Erythroblast (primary cell): ENCODE measurements at regions not wholly inside any gene's neighbourhood (a gene's known extent, or its start where the extent isn't known, plus 50 kb on each side); places are given as distances from the start of the nearest gene placed in this dataset.

Source experiments
- DNase-seq, 2 experiments: peaks; one replicate each; lab custom pipeline; 2025; lab: John Stamatoyannopoulos, UW
- GATA1 ChIP-seq: IDR thresholded peaks from 2 replicates; pipeline ENCODE4 v1.6.1; 2011; ENCODE audit warnings: low read depth, mild to moderate bottlenecking, control low read depth, low read length, moderate library complexity
- POLR2A ChIP-seq: IDR thresholded peaks from 2 replicates; pipeline ENCODE4 v1.6.1; 2011; ENCODE audit warnings: mild to moderate bottlenecking, low read length

- TF ChIP-seq POLR2A, result no peak
- TF ChIP-seq GATA1, result no peak
- DNase-seq, result peak; percentile 34 to 62
Observed at GRCh38 chr14:60349663-60350365, 100.8 kb downstream of the PPM1A start.

GRCh38 chr14:60350366-60350720, 101.3 kb downstream of the PPM1A start:
- TF ChIP-seq GATA1 (no peak), POLR2A (no peak)
- no peak for DNase-seq

- TF ChIP-seq GATA1, result no peak
- no peak for TF ChIP-seq POLR2A
- DNase-seq, result no peak
Observed at GRCh38 chr14:60353420-60353819, 104.4 kb downstream of the PPM1A start.

GRCh38 chr14:60355768-60356167, 106.7 kb downstream of the PPM1A start:
- TF ChIP-seq GATA1 (no peak), POLR2A (no peak)
- no peak for DNase-seq

GRCh38 chr14:60356386-60356785, 107.4 kb downstream of the PPM1A start:
- TF ChIP-seq POLR2A (no peak), GATA1 (no peak)
- DNase-seq, result no peak

GRCh38 chr14:60356906-60357550, 108.0 kb downstream of the PPM1A start:
- no peak for TF ChIP-seq POLR2A
- no peak for TF ChIP-seq GATA1
- DNase-seq, result no peak

- TF ChIP-seq POLR2A, result no peak
- no peak for TF ChIP-seq GATA1
- no peak for DNase-seq
Observed at GRCh38 chr14:60357551-60358149, 108.6 kb downstream of the PPM1A start.

- TF ChIP-seq GATA1 (no peak), POLR2A (no peak)
- no peak for DNase-seq
Observed at GRCh38 chr14:60363275-60363674, 114.3 kb downstream of the PPM1A start.

- TF ChIP-seq POLR2A (no peak), GATA1 (no peak)
Observed at GRCh38 chr14:60363687-60364086, 114.7 kb downstream of the PPM1A start.

GRCh38 chr14:60381909-60382308, 104.0 kb downstream of the C14orf39 start:
- TF ChIP-seq GATA1 (no peak), POLR2A (no peak)
- no peak for DNase-seq

More at GRCh38 chr14:60363687-60364086, 114.7 kb downstream of the PPM1A start:
- DNase-seq, result no peak
